CD1c-positive myeloid dendritic cell (primary cell): ENCODE measurements at regions not wholly inside any gene's neighbourhood (a gene's known extent, or its start where the extent isn't known, plus 50 kb on each side); places are given as distances from the start of the nearest gene placed in this dataset.

Experiments
- DNase-seq: peaks from one replicate; pipeline ENCODE4 v3.0.0-alpha.2; 2016; ENCODE audit errors: extremely low spot score

DNA sequence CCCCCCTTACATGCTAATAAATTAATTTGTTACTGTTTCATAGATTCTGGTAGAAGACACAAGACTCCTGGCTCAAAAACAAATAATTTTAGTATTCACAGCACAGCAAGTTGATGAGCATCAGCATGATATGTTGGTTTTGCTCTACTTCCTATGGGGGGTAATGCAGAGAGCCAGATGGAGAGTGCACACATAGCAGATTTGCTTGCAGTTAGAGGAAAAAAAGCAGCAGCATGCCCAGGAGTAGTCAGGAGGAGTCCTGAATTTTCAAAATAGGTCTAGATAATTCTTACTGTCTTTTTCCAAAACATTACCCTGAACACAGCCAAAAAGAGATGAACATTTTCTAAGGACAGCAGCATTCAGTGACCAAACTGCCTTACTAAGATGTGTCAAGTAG is 261.3 kb downstream of the COX7C start:
- no peak for DNase-seq

DNA sequence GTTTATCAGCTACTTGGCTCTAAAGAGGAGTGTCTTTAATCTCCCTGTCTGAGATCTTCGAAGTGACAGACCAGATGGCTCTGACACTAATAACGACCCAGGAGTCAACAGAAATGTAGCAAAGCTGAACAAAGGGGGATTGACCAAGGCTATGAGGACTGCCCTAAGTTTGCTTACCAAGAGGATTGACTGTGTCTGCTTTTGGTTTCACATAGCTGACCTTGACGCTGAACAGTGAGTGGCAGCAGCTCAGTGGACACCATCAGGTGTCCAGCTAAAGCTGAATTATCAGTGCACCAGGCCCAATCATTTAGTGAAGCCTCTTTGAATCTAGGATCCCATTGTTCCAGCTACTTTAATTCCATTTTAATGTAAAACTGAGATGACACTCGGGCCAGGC is 262.6 kb downstream of the COX7C start:
- no peak for DNase-seq

DNA sequence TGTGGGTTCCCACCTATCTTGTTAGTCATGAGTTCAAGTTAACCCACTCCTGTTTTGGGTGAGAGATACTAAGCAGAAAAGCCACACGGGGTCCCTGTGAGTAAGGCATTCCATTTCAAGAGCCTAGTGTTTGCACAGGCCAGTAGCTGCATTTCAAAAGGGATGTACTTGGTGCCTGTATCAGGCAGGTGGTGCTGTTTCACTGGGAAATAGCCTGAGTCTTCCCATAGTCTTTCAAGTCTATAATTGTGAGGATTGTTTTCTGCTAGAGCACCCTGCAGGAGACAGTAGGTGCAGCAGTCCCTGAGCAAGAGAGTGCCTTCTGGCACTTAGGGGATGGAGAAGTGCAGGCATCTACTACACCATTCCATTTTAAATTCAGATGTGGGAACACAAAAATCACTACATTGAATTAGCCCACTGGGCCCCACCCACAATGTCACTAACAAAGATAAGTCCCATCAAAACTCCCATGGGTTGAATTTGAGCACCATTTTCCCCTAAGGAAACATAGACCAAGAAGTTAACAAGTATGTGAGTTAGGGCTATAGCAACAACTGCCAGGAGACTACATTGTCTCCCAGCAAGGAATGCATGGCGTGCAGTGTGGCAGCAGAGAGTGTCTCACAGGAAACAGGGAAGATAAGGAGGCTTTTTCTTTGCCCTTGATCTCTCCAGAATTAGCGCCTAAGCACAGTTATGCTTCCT is 263.2 kb downstream of the COX7C start:
- DNase-seq: peak; percentile 57

DNA sequence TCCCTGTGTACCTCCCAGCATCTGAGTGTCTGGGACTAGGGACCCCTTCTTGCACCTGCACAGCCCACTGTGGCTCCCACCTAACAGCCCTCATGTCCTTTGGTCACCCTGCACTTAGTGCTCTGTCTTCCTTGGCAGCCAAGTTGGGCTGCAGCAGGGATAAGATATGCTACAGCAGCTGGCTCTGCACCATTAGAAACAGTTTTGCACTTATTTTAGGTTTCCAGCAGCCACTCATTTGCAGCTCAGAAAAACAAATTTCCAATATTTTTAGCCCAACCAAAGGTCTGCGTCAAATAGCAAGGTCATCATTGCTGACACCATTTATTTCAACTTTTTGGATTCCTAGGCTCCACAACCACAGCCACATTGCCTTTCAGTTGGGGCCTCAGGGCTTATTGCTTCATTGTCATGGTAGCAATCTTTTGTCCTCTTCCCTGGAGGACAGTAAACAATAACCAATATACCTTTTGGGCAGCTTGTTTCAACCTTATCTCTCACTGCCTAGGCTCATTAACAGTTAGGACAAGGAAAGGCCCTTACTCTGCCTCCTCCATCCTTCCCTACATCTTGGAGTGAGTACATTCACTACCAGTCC is 263.9 kb downstream of the COX7C start:
- DNase-seq: no peak

DNA sequence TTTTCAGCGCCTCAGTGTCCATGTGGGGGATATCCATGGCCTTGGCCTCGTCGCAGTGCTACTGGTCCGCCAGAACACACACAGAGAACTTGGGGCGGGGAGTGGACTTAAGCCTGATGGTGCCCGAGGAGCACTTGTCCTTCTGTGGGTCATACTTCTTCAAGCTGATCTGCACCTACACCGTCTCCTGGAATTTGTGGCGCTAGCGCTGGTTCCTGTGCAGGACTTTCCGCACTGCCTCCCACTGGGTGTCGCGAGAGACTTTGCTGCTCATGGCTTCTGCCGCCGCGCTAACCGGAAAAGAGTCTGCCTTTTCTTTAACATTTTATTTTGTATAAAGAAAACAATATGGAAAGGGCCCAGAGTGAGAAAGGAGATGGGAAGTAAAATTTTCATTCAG is 266.9 kb downstream of the COX7C start:
- no peak for DNase-seq

DNA sequence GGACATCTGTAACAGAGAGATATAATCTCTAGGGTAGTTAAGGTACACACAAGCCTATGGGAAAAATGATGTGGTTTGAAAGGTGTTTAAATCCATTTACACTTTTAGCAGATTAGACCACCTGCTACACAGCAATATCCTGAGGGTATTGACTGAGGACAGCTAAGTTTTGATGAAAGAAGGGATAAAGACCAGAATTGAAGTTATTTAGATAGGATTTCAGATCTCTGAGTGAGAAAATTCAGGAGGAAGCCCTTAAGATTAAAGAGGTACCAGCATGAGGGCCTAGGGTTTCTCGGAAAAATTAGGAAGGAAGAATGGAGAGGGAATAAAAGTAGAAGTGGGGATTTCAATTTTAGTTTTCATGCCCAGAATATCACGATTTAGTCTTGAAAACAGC is 267.3 kb downstream of the COX7C start:
- no peak for DNase-seq

DNA sequence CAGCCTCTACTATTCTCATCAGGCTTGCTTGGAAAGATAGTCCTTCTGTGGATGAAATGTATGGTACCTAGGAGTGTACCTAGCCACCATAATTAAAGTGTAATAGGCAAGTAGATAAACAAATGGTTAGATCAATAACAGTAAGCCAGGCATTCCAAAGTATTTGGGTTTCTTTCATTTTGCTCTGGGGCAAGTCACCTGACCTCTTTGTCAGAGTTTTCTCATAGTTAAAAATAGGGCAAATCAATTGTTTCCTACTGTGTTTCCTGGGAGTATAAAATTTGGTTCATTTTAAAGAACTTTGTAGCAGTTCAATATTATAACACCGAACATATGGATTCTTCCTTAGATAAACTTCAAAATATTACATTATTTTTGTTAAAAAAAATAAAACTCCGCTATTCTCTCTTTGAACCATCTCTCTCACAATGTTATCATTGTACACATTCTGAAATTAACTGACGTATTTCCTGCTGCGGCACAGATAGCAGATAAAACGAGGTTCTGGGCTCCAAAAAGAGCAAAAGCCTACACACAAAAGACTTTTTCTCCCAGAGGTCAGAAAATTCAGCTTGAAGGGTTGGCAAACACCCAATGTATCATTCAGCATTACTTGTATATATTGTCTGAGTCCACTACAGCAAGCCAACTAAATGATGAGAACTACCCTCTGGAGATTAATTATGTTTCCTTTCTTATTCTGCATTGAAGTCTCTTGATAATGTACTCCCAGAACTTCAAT is 267.9 kb downstream of the COX7C start:
- no peak for DNase-seq

DNA sequence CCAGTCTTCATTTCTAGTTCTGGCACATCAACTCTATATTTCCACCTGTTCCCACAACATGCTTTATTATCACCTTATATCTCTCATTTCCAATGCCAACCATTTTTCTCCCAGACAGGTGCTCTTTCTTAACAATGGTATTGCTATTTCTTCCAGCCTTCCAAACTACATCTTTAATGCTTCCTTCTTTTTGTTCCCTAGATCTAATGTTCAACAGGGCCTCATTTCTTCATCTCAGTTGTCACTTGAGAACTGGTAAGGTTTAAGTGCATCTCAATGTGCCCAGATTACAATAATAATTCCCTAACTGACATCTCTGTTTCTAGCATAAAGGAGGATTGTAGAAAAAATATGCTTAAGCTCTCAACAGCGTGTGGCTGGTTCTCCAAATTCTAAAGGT is 272.6 kb downstream of the COX7C start:
- no peak for DNase-seq

DNA sequence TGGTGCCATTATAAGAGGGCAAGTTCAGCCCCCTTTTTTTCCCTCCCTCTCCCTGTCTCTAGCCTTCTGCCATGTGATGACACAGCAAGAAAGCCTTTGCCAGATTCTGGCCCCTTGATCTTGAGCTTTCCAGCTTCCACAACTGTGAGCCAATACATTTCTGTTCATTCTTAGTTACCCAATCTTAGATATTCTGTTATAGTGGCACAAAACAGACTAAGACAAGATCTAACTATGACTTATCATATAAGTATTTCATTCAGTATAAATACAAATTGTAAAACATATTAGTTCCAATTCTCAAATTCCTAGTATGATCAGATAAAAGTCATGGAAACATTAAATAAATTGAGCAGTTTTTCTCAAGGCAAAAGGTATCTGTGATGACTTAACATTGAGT is 276.3 kb downstream of the COX7C start:
- no peak for DNase-seq

DNA sequence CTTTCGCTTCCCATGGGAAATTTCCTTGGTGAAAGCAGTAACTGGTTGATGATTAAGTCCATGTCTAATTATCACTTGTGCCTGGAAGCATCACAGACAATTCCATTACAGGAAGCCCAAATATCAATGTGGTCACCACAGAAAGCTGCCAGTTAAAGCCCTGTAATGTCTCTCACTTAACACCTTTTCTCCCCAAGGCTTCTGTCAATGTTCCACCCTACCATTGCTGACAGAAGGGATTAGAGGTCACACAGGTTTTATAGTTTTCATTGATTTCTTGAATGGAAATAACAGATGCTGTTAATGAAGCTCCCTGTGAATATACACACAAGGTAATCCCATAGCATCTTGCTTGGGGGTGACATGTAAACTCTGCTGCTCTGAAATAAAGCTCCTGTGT is 279.2 kb downstream of the COX7C start:
- DNase-seq: no peak

DNA sequence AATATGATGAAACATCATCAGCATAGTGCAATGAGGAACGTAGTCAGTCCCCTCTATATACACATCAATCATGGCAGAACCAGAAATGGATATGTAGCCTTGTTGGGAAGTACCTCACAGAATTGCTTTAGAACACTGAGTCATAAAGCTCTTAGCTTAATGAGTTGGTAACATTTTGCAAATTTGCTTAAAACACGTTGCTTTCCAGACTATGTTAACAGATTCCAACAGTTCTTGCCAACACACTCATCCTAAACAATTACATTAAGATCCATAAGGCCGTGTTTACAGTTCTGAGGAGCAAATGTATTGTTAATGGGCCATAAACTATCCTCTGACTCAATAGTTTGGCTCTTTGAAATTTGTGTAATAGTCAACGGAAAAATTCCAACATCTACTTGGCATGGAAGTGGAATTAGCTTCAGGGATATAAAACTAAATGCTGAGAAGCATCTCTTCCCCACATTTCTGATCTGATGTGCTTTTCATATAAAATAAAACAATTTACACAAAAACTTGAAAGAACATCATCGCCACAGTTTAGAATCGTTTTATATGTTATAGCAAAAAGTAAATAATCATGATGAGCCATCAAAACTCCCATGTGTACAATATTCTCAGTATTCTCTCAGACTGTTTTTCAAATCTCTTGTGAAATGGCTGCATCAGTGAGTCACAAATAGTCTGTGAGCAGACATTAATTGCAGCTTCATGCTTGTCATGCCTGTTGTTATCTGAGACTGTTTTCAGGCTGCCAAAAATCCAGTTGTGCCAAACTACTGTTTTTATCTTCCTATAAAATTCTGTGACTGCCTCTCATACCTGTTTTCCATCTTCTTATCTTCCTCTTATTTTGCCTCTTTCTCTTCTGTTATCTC is 291.9 kb downstream of the COX7C start:
- DNase-seq: no peak

DNA sequence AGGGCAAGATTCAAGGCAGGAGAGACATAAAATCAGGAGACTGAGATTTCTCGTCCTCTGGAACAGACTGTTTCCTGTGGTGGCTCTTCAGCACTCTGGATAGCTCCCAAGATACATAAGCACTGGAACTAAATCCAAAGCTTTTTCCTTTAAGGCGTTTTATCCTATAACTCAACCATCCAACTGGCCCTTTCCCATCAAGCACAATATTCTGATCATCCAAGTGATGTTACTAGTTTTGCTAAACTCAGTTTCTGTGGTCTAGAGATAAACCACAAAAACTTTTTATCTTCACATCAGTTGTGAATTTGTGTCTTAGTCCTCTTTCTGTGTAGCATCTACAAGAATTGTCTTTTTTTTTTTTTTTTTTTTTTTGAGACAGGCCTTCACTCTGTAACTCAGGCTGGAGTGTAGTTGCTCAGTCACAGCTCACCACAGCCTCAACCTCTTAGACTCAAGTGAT is 299.4 kb downstream of the COX7C start:
- DNase-seq: no peak

DNA sequence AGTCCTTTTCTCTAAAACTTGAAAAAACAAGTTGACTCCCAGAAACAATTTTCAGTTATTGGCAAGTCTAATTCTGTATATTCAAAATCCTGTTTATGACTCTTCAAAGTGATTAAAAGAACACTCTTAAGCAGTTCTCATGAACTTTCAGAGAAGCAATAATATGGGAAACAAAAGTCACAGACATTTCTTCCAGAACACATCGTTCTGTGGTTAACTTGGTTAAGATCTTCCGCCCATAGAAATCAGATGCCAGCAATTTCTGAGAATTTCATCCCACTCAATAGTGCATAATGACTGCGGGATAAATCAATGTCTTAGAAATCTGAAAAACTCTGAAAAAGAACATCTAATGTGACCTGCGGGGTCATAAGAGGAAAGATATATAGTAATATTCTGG is 300.5 kb downstream of the COX7C start:
- no peak for DNase-seq

DNA sequence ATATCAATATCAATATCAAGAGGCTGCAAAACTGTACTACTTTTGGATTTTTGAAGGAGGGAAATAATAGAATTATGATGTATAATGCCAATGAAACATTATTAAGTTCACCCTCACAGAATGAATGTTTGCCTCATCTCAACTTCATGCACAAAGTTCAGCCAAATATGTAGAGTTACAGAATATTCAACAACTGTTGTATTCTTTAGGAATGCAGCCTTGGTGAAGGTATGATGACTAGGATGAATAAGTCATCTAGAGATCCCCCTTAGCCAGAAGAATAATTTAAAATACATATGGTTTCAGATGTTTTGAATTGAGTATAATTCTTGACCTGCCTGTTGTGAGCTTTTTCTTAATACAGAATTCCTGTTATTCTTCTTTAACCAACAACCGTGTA is 308.3 kb downstream of the COX7C start:
- no peak for DNase-seq

DNA sequence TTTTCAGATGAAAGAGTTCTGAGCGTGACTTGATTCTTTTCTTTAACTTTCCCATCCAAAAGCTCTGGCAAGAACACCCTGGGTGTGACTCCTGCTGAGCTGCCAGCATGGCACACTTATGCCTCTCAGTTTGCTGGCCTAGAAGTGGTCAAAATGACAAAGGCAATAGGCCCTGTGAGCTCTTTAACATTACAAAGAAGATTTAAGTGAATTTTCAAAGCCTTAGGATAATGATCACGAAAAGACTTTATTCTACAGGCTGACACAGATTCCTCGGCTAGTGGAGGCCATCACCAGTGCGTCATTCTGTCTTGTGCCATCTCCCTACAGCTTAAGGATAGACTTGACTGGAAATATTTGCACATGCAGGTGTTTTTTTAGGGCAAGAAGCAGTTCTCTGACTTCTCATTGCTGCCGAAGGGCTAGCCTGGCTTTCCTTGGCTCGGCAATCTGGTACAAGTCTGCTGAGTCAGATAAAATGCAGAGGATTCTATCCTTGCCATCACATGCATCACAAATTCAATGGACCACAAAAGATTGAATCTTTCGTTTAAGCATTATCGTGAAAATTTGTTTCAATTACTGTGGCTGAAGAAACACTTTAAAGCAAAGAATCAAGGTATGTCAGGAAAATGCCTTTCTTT is 311.5 kb downstream of the COX7C start:
- DNase-seq: no peak

DNA sequence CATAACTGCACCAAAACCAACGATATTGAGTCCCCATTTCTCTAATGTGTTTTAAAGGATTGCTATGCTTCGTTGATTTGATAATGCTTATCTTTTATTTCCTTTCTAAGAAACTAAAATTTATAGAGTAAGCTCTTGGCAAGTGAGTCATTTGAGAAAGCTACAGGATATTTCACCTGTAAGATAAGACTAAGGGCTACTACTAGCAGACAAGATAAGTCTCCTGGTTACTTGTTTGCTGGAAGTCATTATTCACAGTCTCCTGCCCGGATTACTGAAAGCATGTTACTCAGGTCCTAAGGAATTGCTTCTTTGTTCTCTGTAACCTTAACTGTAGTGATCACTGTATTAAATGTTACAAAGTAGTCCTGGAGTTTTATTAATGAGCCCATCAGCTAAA is 315.9 kb upstream of the RASA1 start:
- DNase-seq: no peak

DNA sequence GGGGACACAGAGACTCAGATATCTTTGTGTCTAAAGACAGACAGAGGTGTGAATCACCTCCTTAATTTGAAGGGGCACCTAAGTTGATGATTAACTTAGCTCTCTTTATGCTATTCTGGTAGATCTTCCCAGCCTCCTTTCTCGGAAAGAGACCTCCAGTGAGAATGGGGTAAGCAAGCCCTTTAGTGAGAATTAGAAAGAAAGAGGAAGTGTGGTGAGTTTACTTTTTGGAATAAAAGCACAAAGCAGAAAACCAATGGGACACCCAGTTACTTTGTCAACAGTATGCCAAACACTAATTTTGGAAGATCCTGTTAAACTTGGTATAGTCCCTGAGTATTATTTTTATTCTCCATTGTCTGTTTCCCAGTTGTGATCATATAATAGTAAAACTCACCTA is 302.8 kb upstream of the RASA1 start:
- no peak for DNase-seq

DNA sequence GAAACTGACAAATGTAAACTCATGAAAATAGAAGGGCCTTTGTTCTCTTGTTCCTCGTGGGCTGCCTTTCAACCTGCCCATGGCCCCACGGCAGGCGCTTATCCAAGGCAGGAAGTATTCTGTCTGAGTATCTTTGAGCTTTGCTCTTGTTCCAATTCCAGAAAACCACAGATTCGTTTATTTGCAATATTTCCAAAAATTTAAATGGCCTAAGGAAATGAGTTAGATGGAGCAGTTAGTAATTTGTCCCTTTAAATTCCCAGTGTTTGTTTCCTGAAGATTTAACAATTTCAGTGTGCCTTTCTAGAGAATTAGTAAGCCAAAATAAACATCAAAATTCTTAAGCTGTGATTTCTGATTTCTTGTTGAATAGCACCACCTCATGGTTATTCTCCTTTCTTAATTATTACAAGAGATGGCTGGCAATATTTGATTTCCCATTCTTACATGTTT is 299.4 kb upstream of the RASA1 start:
- DNase-seq: peak; percentile 61

DNA sequence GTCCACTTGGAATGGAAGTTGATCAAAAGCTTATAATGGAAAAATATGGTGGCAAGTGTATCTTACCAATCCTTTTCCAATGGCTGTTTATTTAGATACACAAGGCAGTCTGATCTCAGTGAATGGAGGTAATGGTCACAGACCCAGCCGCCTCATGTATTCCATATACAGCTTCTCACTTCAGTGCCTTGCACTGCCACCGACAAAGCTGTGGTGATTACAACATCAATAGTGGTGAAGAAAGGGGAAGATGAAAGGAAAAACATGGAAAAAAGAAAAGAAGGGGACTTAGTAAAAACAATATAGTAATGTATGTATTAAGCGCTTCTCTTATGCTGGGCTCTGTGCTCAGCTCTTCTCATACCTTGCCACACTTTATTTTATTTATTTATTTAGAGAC is 297.3 kb upstream of the RASA1 start:
- DNase-seq: peak; percentile 28

DNA sequence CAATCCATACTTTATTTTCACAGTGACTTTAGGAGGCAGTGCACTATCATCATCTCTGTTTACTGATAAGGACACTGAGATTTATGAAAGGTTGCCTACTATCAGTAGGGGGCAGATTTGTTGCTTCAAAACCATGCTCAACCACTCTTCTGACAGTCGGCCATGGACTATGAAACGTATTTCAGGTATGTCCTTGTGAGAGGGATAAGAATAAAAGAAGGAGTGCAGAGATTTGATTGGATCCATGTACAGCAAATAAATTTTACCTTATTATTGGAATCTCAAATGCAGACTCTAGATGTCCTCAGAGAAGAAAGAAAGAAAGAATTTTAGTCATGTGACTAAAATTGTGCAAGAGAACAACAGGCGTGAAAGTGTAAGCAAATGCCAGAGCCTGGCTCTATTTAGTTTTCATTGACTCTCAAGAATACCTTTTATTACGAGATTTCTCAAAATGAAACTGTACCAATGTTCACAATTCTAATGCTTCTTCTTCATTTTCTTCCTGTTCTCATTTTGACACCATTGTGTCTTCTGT is 296.6 kb upstream of the RASA1 start:
- DNase-seq: peak; percentile 53

DNA sequence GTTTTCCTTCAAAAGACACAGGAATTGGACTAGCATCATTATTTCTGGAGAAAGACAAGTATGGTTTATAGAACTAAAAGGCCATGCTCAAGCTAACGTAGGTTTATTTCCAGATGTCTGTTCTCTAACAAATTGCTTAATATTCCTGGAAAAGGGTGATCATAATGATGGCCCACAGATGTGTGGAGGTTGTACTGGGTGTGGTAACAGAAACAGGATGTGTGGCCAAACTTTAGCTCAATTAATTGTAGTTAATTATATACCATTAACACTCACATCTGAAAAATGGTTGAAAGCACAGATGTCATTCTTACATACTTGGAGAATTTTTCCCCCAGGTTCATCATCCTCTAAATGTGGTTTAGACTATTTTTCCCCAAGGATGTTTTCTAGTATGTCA is 292.7 kb upstream of the RASA1 start:
- peak; percentile 48 for DNase-seq
